ENCODE measurements at regions not wholly inside any gene's neighbourhood (a gene's known extent, or its start where the extent isn't known, plus 50 kb on each side); places are given as distances from the start of the nearest gene placed in this dataset.

- intact Hi-C loops (cut with DNase I), result no loop called here
- no peaks in the 10 kb centered on the region for H3K9me3 ChIP-seq
These were observed 1131.3 kb upstream of the MAP3K7 start for GRCh38 chr6:91718198-91718597.

DNA sequence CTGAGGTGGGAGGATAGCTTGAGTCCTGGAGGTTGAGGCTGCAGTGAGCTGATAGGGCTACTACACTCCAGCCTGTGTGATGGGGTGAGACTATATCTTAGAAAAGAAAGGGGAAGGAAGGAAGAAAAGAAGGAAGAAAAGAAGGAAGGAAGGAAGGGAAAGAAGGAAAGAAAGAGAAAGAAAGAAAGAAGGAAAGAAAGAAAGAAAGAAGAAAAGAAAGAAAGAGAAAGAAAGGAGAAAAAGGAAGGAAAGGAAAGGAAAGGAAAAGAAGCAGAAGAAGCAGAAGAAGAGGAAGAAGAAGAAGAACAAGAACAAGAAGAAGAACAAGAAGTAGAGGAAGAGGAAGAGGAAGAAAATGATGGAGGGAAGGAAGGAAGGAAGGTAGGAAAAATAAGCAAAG, 1130.2 kb upstream of the MAP3K7 start:
- no peak overlapping the region for H3K27ac ChIP-seq
- H3K9me3 ChIP-seq, result no peaks in the 10 kb centered on the region
- no peaks in the 10 kb centered on the region for H3K4me1 ChIP-seq
- no peak overlapping the region for H3K4me3 ChIP-seq
- intact Hi-C loops (cut with DNase I), result no loop called here
- no peaks in the 10 kb centered on the region for H3K36me3 ChIP-seq
- H3K27me3 ChIP-seq, result no peaks in the 10 kb centered on the region
- TF ChIP-seq POLR2A (IDR thresholded peaks at IDR 0.05) (no peak), CTCF (IDR thresholded peaks at IDR 0.05) (no peak), POLR2AphosphoS5 (IDR thresholded peaks at IDR 0.05; ENCODE audit: insufficient read depth in 1 of 2, low read depth in 1 of 2) (no peak)
- DNase-seq (ENCODE audit: extremely low spot score in 2 of 2), result no peak

More at GRCh38 chr6:91718198-91718597, 1131.3 kb upstream of the MAP3K7 start:
- DNase-seq (ENCODE audit: extremely low spot score in 2 of 2), result no peak
- TF ChIP-seq CTCF (IDR thresholded peaks at IDR 0.05), result no peak
- no peak for TF ChIP-seq POLR2A (IDR thresholded peaks at IDR 0.05)
- no peak for TF ChIP-seq POLR2AphosphoS5 (IDR thresholded peaks at IDR 0.05; ENCODE audit: insufficient read depth in 1 of 2, low read depth in 1 of 2)
- no peak overlapping the region for H3K27ac ChIP-seq
- no peaks in the 10 kb centered on the region for H3K4me1 ChIP-seq
- no peak overlapping the region for H3K4me3 ChIP-seq
- H3K36me3 ChIP-seq, result no peaks in the 10 kb centered on the region
- H3K27me3 ChIP-seq, result no peaks in the 10 kb centered on the region

DNA sequence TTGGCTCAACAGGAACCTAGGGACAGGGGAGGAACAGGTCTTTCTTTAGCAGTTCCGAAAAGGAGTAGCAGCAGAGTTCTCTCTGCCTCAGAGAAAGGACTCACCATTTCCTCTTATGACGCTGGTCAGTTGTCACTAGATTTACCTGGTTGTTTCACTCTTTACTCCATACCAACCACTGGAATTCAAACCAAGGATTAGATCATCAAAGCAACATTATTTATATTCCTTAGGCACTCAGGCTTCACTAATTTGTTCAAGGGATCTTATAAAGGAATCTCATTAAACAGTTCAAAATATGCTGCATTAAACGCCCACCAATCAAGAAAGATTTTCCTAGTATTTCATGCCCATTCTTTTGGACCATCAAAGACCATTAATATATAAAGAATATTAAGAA, 1129.5 kb upstream of the MAP3K7 start:
- no peak overlapping the region for H3K27ac ChIP-seq
- H3K4me3 ChIP-seq, result no peak overlapping the region
- H3K27me3 ChIP-seq, result no peaks in the 10 kb centered on the region
- DNase-seq (ENCODE audit: extremely low spot score in 2 of 2), result no peak
- H3K36me3 ChIP-seq, result no peaks in the 10 kb centered on the region
- H3K9me3 ChIP-seq, result no peaks in the 10 kb centered on the region
- TF ChIP-seq CTCF (IDR thresholded peaks at IDR 0.05) (no peak), POLR2A (IDR thresholded peaks at IDR 0.05) (no peak), POLR2AphosphoS5 (IDR thresholded peaks at IDR 0.05; ENCODE audit: insufficient read depth in 1 of 2, low read depth in 1 of 2) (no peak)
- intact Hi-C loops (cut with DNase I), result no loop called here
- no peaks in the 10 kb centered on the region for H3K4me1 ChIP-seq

- no peak for DNase-seq (ENCODE audit: extremely low spot score in 2 of 2)
These were observed 1128.4 kb upstream of the MAP3K7 start for GRCh38 chr6:91715171-91715805.

More at GRCh38 chr6:91715171-91715805, 1128.4 kb upstream of the MAP3K7 start:
- Histone ChIP-seq H3K4me3 (no peak overlapping the region), H3K27ac (no peak overlapping the region), H3K4me1 (no peaks in the 10 kb centered on the region), H3K27me3 (no peaks in the 10 kb centered on the region), H3K9me3 (no peaks in the 10 kb centered on the region), H3K36me3 (no peaks in the 10 kb centered on the region)
- TF ChIP-seq CTCF (IDR thresholded peaks at IDR 0.05) (no peak), POLR2AphosphoS5 (IDR thresholded peaks at IDR 0.05; ENCODE audit: insufficient read depth in 1 of 2, low read depth in 1 of 2) (no peak), POLR2A (IDR thresholded peaks at IDR 0.05) (no peak)
- intact Hi-C loops (cut with DNase I), result no loop called here
